Hematopoietic multipotent progenitor cell treated with erythropoietin and hydrocortisone succinate and interleukin-3 and kit ligand, for 15 days (in vitro differentiated cells): ENCODE measurements at regions not wholly inside any gene's neighbourhood (a gene's known extent, or its start where the extent isn't known, plus 50 kb on each side); places are given as distances from the start of the nearest gene placed in this dataset.

Experiments used
- DNase-seq: peaks from one replicate; pipeline ENCODE4 v3.0.0-alpha.2; 2015; ENCODE audit warnings: low spot score

GRCh38 chr10:4688601-4689000, 137.4 kb upstream of the AKR1E2 start:
- DNase-seq: no peak

- no peak for DNase-seq
These were observed 137.8 kb upstream of the AKR1E2 start for GRCh38 chr10:4688168-4688567.

- no peak for DNase-seq
These were observed 138.6 kb upstream of the AKR1E2 start for GRCh38 chr10:4687397-4687796.

GRCh38 chr10:4686644-4686996, 139.4 kb upstream of the AKR1E2 start:
- no peak for DNase-seq

GRCh38 chr10:4685904-4686643, 139.9 kb upstream of the AKR1E2 start:
- no peak for DNase-seq

- DNase-seq: no peak
These were observed 140.5 kb upstream of the AKR1E2 start for GRCh38 chr10:4685491-4685890.

- no peak for DNase-seq
These were observed 141.6 kb upstream of the AKR1E2 start for GRCh38 chr10:4684434-4684833.

GRCh38 chr10:4683838-4684237, 142.2 kb upstream of the AKR1E2 start:
- no peak for DNase-seq

- DNase-seq: no peak
These were observed 142.9 kb upstream of the AKR1E2 start for GRCh38 chr10:4683137-4683536.

GRCh38 chr10:4678951-4679671, 146.9 kb upstream of the AKR1E2 start:
- DNase-seq: no peak

- DNase-seq: no peak
These were observed 147.7 kb upstream of the AKR1E2 start for GRCh38 chr10:4678023-4678950.

- no peak for DNase-seq
These were observed 148.5 kb upstream of the AKR1E2 start for GRCh38 chr10:4677296-4678021.

- DNase-seq: no peak
These were observed 149.4 kb upstream of the AKR1E2 start for GRCh38 chr10:4676566-4676965.

GRCh38 chr10:4675808-4676207, 150.2 kb upstream of the AKR1E2 start:
- DNase-seq: no peak

GRCh38 chr10:4673279-4674040, 152.5 kb upstream of the AKR1E2 start:
- DNase-seq: no peak

- no peak for DNase-seq
These were observed 153.8 kb upstream of the AKR1E2 start for GRCh38 chr10:4672201-4672600.

- DNase-seq: no peak
These were observed 154.4 kb upstream of the AKR1E2 start for GRCh38 chr10:4671451-4672145.

GRCh38 chr10:4670737-4671136, 155.3 kb upstream of the AKR1E2 start:
- DNase-seq: no peak

- no peak for DNase-seq
These were observed 156.4 kb upstream of the AKR1E2 start for GRCh38 chr10:4669585-4669984.

GRCh38 chr10:4663162-4663992, 162.6 kb upstream of the AKR1E2 start:
- DNase-seq: peak; percentile 46
